ENCODE measurements at regions not wholly inside any gene's neighbourhood (a gene's known extent, or its start where the extent isn't known, plus 50 kb on each side); places are given as distances from the start of the nearest gene placed in this dataset.

DNA sequence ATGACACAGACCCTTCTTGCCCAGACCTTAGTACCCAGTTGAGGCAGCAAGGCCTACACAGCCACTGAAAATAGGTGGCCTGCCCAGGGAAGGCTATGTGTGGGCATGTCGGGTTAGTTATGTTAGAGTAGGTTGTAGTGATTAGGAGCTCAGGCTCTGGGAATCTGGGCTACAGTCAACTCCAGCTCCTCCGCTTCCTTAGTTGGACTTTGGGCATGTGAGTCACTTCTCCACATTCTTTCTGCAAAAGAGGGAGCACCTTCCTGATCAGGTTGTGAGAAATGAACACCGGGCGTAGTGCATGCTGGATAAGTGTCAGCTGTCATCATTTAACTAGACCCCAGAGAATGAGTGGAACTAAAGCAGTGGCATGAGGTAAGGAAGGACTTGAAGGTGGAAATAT, 64.8 kb downstream of the ARHGAP35 start:
- peak overlapping the region; percentile 56 for H3K27ac ChIP-seq
- TF ChIP-seq POLR2A (IDR thresholded peaks at IDR 0.05) (no peak), POLR2AphosphoS5 (IDR thresholded peaks at IDR 0.05; ENCODE audit: insufficient read depth in 1 of 2, low read depth in 1 of 2) (no peak)
- TF ChIP-seq, protein P1, sequence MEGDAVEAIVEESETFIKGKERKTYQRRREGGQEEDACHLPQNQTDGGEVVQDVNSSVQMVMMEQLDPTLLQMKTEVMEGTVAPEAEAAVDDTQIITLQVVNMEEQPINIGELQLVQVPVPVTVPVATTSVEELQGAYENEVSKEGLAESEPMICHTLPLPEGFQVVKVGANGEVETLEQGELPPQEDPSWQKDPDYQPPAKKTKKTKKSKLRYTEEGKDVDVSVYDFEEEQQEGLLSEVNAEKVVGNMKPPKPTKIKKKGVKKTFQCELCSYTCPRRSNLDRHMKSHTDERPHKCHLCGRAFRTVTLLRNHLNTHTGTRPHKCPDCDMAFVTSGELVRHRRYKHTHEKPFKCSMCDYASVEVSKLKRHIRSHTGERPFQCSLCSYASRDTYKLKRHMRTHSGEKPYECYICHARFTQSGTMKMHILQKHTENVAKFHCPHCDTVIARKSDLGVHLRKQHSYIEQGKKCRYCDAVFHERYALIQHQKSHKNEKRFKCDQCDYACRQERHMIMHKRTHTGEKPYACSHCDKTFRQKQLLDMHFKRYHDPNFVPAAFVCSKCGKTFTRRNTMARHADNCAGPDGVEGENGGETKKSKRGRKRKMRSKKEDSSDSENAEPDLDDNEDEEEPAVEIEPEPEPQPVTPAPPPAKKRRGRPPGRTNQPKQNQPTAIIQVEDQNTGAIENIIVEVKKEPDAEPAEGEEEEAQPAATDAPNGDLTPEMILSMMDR (IDR thresholded peaks at IDR 0.05), result no peak
- no peak overlapping the region for H3K4me3 ChIP-seq
- peaks cover 56% of the 10 kb centered on the region for H3K4me1 ChIP-seq
- intact Hi-C loops (cut with DNase I), result loop anchor here (10.0 kb wide), 1 partner anchor 49 kb away; no protein-coding TSS in a partner anchor
- no peaks in the 10 kb centered on the region for H3K27me3 ChIP-seq
- no peak for DNase-seq (ENCODE audit: extremely low spot score in 2 of 2)
- H3K36me3 ChIP-seq, result peaks cover 0 to 9% of the 10 kb centered on the region in 2 donors
- H3K9me3 ChIP-seq, result no peaks in the 10 kb centered on the region

DNA sequence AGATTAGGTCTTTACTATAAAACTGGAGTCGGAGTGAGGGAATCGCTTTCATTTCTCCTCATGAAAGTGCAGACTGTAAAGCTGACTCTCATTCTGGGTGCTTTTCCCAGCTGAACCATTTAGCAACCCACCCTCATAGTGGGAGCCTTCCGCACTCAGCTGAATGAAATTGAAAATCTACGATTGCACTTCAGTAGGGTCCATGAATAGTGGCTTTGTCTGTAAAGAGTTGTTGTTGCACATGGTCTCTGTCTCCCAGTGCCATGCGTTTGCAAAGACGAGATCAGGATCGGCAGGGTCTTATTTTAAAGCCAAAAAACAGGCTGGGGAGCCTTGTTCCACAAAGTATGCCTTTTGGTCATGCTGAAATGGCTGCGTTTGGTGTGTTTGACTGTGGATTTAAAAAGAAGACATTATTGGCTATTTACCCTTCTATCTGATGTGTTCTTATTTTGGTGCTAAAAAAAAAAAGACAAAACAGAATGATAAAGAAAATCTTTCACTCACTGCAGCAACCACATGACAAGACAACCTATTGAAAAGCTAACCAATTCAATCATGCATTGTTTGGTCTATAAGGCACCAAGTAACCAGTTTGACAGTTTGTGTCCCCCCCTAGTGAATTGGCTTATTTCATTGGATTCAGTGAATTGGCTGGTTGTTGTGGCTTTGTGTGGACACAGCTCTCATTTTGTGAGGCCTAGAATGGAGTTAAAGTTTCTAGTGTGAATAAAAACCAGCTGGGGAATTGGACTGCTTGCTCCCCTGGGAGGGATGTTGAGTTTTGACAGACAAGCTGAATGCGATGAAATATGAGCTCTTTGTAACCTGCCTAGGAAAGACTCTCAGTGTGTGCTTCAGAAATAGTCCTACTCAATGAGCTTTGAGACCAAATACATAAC, 65.6 kb downstream of the ARHGAP35 start:
- intact Hi-C loops (cut with DNase I), result loop anchor here (10.0 kb wide), 1 partner anchor 48 kb away; no protein-coding TSS in a partner anchor
- no peak for DNase-seq (ENCODE audit: extremely low spot score in 2 of 2)
- H3K27ac ChIP-seq, result peak overlapping the region; percentile 31
- peaks cover 57% of the 10 kb centered on the region for H3K4me1 ChIP-seq
- H3K36me3 ChIP-seq, result peaks cover 0 to 9% of the 10 kb centered on the region in 2 donors
- H3K27me3 ChIP-seq, result no peaks in the 10 kb centered on the region
- H3K9me3 ChIP-seq, result no peaks in the 10 kb centered on the region
- H3K4me3 ChIP-seq, result no peak overlapping the region
- TF ChIP-seq POLR2AphosphoS5 (IDR thresholded peaks at IDR 0.05; ENCODE audit: insufficient read depth in 1 of 2, low read depth in 1 of 2), result no peak

DNA sequence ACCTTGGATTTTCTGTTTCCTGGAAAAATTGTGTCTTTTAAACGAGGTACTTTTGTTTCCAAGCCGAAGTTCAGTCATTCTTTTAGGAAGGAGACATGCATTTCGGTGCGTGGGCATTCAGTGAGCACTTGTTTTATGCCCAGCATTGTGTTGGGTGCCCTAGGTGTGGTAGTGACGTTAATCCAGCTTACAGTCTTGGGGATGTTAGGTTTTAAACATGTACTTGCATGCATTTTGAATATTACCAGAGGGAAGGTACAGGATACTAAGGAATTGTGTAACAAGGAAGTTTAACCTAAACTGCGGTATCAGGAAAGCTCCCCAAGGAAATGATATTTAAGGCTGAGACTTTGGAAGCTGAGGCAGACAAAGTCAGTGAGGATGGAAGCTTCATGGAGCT, 66.3 kb downstream of the ARHGAP35 start:
- intact Hi-C loops (cut with DNase I), result loop anchor here (10.0 kb wide), 1 partner anchor 48 kb away; no protein-coding TSS in a partner anchor
- Histone ChIP-seq H3K4me1 (peaks cover 64% of the 10 kb centered on the region), H3K27me3 (no peaks in the 10 kb centered on the region), H3K9me3 (no peaks in the 10 kb centered on the region), H3K36me3 (peaks cover 0 to 5% of the 10 kb centered on the region in 2 donors), H3K27ac (peak overlapping the region; percentile 31), H3K4me3 (no peak overlapping the region)
- no peak for TF ChIP-seq POLR2A (IDR thresholded peaks at IDR 0.05)
- peak in 1 of 2 donors; percentile 71 for TF ChIP-seq POLR2AphosphoS5 (IDR thresholded peaks at IDR 0.05; ENCODE audit: insufficient read depth in 1 of 2, low read depth in 1 of 2)
- DNase-seq (ENCODE audit: extremely low spot score in 2 of 2), result no peak

DNA sequence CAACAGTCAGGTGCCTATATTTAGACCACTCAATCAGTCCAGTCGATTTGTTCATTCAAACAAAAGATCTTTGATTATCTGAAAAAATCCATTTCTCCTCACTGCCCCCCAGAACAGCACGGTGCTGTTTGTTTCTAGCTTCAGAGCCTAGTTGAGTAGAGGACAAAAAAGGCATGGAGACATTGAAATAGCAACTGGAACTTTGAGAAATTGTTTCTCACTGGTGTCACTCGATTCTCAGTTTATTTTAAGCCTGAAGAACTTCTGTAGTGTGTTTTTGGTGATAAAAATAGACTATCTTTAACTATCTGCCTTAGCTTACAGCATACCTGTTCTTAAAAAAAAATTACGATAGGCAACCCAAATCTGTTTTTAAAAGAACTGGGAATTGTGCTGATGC, 67.1 kb downstream of the ARHGAP35 start:
- H3K4me1 ChIP-seq, result peaks cover 72% of the 10 kb centered on the region
- H3K36me3 ChIP-seq, result no peaks in the 10 kb centered on the region
- no peaks in the 10 kb centered on the region for H3K9me3 ChIP-seq
- peak overlapping the region; percentile 31 for H3K27ac ChIP-seq
- DNase-seq (ENCODE audit: extremely low spot score in 2 of 2), result no peak
- H3K27me3 ChIP-seq, result no peaks in the 10 kb centered on the region
- intact Hi-C loops (cut with DNase I), result loop anchor here (10.0 kb wide), 1 partner anchor 47 kb away; no protein-coding TSS in a partner anchor
- TF ChIP-seq, protein P1 (IDR thresholded peaks at IDR 0.05), result no peak
- TF ChIP-seq POLR2A (IDR thresholded peaks at IDR 0.05) (no peak), POLR2AphosphoS5 (IDR thresholded peaks at IDR 0.05; ENCODE audit: insufficient read depth in 1 of 2, low read depth in 1 of 2) (no peak)
- H3K4me3 ChIP-seq, result no peak overlapping the region

DNA sequence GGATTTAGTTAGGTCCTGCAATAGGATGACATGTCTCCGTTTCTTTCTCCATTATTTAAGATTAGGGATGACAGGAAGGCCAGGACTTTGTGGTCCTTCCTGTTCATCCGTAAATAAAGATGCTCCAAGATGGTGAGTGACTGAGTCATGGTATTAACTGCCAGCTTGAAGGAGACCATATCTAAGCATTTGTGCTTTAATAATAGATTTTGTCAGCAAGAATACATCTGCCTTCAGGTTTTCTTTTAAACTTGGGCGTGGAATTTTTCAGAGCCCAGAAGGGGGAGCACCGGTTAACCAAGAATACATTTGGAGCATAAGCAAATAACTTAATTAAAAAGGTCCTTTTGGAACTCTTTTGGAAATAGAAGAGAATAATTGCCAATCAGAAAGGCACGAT, 68.2 kb downstream of the ARHGAP35 start:
- Histone ChIP-seq H3K27me3 (no peaks in the 10 kb centered on the region), H3K4me1 (peaks cover 74% of the 10 kb centered on the region), H3K9me3 (no peaks in the 10 kb centered on the region), H3K4me3 (no peak overlapping the region), H3K36me3 (no peaks in the 10 kb centered on the region), H3K27ac (no peak overlapping the region)
- DNase-seq (ENCODE audit: extremely low spot score in 2 of 2), result no peak
- TF ChIP-seq, protein P1 (IDR thresholded peaks at IDR 0.05), result no peak
- TF ChIP-seq POLR2AphosphoS5 (IDR thresholded peaks at IDR 0.05; ENCODE audit: insufficient read depth in 1 of 2, low read depth in 1 of 2) (no peak), POLR2A (IDR thresholded peaks at IDR 0.05) (no peak)
- intact Hi-C loops (cut with DNase I), result loop anchor here (10.0 kb wide), 1 partner anchor 46 kb away; no protein-coding TSS in a partner anchor

DNA sequence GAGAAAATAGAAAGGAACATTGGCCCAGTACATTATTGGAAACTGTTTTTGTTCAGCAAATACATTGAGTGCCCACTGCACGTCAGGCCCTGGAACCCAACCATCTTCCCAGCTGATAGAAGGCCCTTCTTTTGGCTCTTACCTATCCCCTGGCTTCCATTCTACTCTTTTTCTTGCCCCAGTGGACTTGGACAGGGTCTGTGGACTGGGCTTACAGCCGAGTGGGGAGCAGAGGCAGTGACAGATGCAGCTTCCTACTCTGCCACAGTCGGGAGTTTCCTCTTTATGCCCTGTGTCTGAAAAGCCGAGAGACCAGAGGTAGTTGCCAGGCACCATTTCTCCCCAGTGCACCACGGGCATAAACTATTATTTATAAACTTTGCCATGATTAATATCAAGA, 70.4 kb downstream of the ARHGAP35 start:
- Histone ChIP-seq H3K27ac (no peak overlapping the region), H3K4me1 (peaks cover 56% of the 10 kb centered on the region), H3K9me3 (no peaks in the 10 kb centered on the region), H3K4me3 (no peak overlapping the region), H3K27me3 (no peaks in the 10 kb centered on the region), H3K36me3 (no peaks in the 10 kb centered on the region)
- intact Hi-C loops (cut with DNase I), result no loop called here
- no peak for TF ChIP-seq POLR2AphosphoS5 (IDR thresholded peaks at IDR 0.05; ENCODE audit: insufficient read depth in 1 of 2, low read depth in 1 of 2)
- no peak for TF ChIP-seq POLR2A (IDR thresholded peaks at IDR 0.05)
- TF ChIP-seq, protein P1 (IDR thresholded peaks at IDR 0.05), result no peak
- no peak for DNase-seq (ENCODE audit: extremely low spot score in 2 of 2)

Data from vagina (tissue), 2 donors.